ENCODE measurements at regions not wholly inside any gene's neighbourhood (a gene's known extent, or its start where the extent isn't known, plus 50 kb on each side); places are given as distances from the start of the nearest gene placed in this dataset.

DNA sequence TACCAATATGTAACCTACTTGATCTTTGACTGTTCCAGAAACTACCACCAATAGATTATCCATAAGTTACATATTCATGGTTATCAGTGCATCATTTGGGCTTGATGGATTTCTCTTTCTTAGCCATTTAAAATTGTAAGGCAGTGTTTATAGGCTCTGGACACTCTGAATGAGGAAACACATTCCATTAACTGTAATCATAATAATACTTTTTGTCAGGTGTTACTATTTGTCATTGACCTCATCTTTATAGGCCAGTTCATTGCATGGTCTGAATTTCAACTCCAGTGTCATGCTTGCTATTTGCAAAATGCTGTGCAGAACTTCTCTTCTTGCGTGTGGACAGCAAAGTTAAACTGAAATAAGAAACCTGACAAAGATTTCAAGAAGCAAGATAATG lies 1340.2 kb upstream of the ZEB2 start:
- TF ChIP-seq, protein P1, sequence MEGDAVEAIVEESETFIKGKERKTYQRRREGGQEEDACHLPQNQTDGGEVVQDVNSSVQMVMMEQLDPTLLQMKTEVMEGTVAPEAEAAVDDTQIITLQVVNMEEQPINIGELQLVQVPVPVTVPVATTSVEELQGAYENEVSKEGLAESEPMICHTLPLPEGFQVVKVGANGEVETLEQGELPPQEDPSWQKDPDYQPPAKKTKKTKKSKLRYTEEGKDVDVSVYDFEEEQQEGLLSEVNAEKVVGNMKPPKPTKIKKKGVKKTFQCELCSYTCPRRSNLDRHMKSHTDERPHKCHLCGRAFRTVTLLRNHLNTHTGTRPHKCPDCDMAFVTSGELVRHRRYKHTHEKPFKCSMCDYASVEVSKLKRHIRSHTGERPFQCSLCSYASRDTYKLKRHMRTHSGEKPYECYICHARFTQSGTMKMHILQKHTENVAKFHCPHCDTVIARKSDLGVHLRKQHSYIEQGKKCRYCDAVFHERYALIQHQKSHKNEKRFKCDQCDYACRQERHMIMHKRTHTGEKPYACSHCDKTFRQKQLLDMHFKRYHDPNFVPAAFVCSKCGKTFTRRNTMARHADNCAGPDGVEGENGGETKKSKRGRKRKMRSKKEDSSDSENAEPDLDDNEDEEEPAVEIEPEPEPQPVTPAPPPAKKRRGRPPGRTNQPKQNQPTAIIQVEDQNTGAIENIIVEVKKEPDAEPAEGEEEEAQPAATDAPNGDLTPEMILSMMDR (IDR thresholded peaks at IDR 0.05; ENCODE audit: insufficient read depth, low read depth, low read length) = no peak
- DNase-seq (ENCODE audit: low read depth) = no peak

DNA sequence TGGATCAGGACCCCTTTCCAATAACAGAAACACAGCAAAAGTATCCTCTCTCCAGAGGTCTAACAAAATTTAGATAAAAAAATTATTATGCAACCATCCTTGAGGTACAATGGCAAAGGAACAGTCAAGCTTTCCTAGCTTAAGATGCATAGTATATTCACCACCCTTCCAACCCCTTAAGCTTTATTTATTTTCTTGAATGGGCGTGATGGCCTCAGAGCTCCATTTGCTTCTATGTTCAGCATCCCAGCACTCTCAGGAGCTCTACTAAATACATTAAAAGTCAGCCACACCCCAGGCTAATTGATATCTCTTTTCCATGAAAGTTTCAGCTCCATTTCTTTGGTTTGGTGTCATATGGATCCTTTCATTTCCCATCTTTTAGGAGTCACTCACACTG lies 1335.2 kb upstream of the ZEB2 start:
- TF ChIP-seq, protein P1 (IDR thresholded peaks at IDR 0.05; ENCODE audit: insufficient read depth, low read depth, low read length) = no peak
- no peak overlapping the region for H3K4me3 ChIP-seq (ENCODE audit: low read depth, low read length)
- no peak for DNase-seq (ENCODE audit: low read depth)

More for the DNA sequence above, 1340.2 kb upstream of the ZEB2 start:
- H3K4me3 ChIP-seq (ENCODE audit: low read depth, low read length) = no peak overlapping the region

DNA sequence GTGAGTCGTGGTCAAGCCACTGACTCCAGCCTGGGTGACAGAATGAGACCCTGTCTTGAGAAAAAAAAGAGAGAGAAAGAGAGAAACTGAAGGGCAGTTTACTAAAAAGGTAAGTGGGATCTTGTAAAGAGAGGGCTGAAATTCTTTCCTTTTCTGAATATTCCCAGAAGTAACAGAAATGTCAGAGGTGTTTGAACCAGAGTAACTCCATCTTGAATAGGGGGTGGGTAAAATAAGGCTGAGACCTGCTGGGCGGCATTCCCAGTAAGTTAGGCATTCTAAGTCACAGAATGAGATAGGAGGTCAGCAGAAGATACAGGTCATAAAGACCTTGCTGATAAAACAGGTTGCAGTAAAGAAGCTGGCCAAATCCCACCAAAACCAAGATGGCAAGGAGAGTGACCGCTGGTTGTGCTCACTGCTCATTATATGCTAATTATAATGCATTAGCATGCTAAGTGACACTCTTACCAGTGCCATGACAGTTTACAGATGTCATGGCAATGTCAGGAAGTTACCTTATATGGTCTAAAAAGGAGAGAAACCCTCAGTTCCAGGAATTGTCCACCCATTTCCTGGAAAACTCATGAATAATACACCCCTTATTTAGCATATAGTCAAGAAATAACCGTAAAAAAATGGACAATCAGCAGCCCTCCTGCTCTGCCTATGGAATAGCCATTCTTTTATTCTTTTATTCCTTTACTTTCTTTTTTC lies 1334.3 kb upstream of the ZEB2 start:
- H3K4me3 ChIP-seq (ENCODE audit: low read depth, low read length) = no peak overlapping the region
- TF ChIP-seq, protein P1 (IDR thresholded peaks at IDR 0.05; ENCODE audit: insufficient read depth, low read depth, low read length) = no peak
- no peak for DNase-seq (ENCODE audit: low read depth)

DNA sequence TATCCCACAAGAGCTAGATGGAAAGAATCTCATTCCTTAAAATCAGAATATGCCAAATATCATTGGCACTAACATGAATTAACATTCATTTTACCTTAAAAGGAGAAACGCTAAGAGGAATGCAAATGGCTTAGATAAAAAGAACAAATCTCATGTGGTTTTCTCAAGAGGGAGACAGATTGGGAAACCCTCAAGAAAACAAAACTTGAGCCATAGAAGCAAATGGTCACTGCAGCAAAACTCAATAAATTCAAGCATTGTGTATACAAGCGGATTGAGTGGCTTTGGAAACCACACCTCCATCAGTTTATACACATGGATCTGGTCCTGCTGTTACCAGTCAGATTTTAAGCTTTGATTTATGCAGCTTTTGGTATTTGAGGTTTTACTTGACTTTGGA lies 1331.8 kb upstream of the ZEB2 start:
- no peak overlapping the region for H3K4me3 ChIP-seq (ENCODE audit: low read depth, low read length)
- TF ChIP-seq, protein P1 (IDR thresholded peaks at IDR 0.05; ENCODE audit: insufficient read depth, low read depth, low read length) = no peak
- DNase-seq (ENCODE audit: low read depth) = peak; percentile 29

DNA sequence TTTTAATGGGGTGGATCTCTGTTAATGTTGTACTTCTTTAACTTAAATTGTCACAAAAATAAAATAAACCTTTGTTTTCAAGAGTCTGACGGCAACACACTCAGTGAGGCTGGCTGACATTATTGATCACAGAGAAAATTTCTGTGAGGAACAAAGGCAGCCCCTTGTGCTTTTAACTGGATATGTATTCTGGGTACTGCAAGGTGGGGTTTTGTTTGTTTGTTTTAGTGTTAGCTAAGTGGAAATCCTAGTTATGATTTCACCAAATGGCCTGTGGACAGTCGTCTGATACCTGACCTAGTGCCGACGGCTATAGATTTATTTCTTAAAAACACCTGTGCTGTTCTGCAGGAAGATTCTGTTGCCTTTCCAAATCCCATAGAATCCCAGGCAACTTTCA lies 1329.5 kb upstream of the ZEB2 start:
- H3K4me3 ChIP-seq (ENCODE audit: low read depth, low read length) = no peak overlapping the region
- TF ChIP-seq, protein P1 (IDR thresholded peaks at IDR 0.05; ENCODE audit: insufficient read depth, low read depth, low read length) = no peak
- DNase-seq (ENCODE audit: low read depth) = no peak

DNA sequence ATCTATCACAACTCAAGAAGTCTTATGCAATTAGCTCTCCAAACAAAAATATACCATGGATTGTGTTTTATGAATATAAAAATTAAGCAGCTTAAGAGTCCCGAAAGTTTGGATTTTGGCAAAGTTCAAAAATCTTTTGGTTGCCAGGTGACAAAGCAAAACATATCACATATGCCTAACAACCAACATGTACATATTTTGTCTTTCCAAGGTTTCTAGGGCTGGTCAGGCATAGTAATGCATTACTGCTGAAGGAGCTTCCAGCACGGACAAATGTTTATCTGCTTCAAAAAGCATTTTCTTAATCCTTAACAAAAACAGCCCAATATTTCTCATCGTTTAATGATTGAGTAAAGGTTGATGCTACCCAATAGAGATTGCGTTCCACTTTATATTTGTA lies 1327.1 kb upstream of the ZEB2 start:
- TF ChIP-seq, protein P1 (IDR thresholded peaks at IDR 0.05; ENCODE audit: insufficient read depth, low read depth, low read length) = no peak
- no peak overlapping the region for H3K4me3 ChIP-seq (ENCODE audit: low read depth, low read length)
- peak; percentile 32 for DNase-seq (ENCODE audit: low read depth)

DNA sequence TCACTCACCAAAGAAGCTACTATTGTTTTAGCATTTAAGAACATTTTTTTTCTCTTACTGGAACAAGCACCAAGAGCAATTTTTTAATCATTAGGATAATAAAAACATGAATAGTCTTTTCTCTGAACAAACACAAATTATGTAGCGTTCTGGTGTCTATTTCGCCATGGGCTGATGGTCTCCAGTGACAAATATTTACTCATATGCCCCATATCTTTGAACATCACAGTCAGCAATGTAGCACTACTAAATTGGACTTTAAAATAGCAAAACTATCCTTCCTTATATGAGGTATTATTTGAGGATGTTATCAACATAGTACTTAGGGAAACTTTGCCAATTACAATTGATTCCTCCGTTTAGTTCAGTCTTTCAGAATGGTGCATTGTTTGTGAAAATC lies 1326.0 kb upstream of the ZEB2 start:
- TF ChIP-seq, protein P1 (IDR thresholded peaks at IDR 0.05; ENCODE audit: insufficient read depth, low read depth, low read length) = no peak
- H3K4me3 ChIP-seq (ENCODE audit: low read depth, low read length) = no peak overlapping the region
- DNase-seq (ENCODE audit: low read depth) = no peak
